Omental fat pad (tissue), 3 donors: ENCODE measurements at regions not wholly inside any gene's neighbourhood (a gene's known extent, or its start where the extent isn't known, plus 50 kb on each side); places are given as distances from the start of the nearest gene placed in this dataset.

ENCODE experiments used
- ATAC-seq: fragments of 150-250 bp; one replicate; pipeline ENCODE4 v1.9.1; 2016; ENCODE audit warnings: mild to moderate bottlenecking, moderate library complexity; ENCODE audit not compliant: low FRiP score
- DNase-seq: peaks from one replicate; pipeline ENCODE4 v3.0.0-alpha.2; 2019; ENCODE audit warnings: low spot score
- TF ChIP-seq, protein P1 (sequence below), 3 donors: fragments of 450-650 bp; IDR thresholded peaks; one replicate each; pipeline ENCODE4 v1.5.1; 2016 to 2017; ENCODE audit warnings: antibody characterized with exemption in 3 of 3, mild to moderate bottlenecking in 3 of 3, moderate library complexity in 2 of 3

GRCh38 chr2:19156646-19157045 is 201.8 kb downstream of the OSR1 start:
- TF ChIP-seq, protein P1, sequence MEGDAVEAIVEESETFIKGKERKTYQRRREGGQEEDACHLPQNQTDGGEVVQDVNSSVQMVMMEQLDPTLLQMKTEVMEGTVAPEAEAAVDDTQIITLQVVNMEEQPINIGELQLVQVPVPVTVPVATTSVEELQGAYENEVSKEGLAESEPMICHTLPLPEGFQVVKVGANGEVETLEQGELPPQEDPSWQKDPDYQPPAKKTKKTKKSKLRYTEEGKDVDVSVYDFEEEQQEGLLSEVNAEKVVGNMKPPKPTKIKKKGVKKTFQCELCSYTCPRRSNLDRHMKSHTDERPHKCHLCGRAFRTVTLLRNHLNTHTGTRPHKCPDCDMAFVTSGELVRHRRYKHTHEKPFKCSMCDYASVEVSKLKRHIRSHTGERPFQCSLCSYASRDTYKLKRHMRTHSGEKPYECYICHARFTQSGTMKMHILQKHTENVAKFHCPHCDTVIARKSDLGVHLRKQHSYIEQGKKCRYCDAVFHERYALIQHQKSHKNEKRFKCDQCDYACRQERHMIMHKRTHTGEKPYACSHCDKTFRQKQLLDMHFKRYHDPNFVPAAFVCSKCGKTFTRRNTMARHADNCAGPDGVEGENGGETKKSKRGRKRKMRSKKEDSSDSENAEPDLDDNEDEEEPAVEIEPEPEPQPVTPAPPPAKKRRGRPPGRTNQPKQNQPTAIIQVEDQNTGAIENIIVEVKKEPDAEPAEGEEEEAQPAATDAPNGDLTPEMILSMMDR (IDR thresholded peaks at IDR 0.05): no peak
- DNase-seq (no peak), ATAC-seq (no peak)

- DNase-seq (no peak), ATAC-seq (no peak)
- TF ChIP-seq, protein P1 (IDR thresholded peaks at IDR 0.05): no peak
These were observed 207.7 kb downstream of the OSR1 start for GRCh38 chr2:19150726-19151125.

DNA sequence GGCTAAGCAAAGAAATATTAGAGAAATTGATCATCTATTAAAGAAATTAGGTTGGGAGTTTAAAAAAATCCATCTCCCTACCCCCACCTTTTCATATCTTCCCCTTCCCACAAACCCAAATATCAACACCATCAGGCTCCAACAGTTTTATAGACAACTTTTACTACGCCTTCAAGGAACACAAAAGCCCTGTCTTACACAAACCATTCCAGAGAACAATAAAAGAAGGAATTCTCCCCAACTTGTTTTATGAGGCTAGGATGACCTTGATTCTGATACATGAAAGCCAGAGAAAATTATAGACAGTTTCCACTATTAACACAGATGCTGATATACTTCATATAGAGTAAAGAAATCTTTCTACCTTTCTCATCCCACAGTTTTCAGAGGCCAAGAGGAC is 211.6 kb downstream of the OSR1 start:
- ATAC-seq: no peak
- TF ChIP-seq, protein P1 (IDR thresholded peaks at IDR 0.05): no peak
- DNase-seq: no peak

DNA sequence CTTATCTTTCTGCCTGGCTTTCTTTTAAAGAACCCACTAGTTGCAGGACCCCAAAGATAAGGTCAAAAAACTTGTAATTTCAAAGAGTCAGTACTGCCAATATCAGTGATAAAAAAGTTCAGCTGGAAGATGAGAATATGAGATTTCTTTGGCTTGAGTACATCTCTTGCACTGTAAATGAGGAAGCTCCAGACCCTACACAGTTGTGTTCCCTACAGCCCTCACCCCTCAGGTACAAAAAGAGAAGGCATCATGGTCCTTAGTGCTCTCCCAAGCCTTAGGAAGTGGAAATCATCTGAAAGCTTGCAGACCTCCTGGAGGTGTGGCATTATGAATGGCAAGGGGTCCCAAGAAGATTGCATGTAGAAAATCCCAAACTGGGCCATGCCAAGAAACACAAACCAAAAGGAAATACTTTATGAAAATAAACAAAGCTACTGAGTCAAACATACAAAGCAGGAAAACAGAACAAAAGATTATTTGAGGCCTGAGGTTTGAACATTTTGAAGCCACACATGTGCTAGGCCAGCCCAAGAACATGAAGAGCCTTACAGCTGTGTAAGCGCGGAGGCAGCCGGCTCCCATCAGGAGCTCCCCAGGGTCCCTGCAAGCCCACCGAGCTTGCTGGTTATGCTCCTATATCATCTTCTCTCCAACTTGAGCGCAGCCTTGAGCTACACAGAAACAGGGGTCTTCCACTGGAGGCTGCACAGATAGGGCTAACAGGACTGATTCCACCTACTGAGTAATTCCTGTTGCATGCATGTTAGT is 217.0 kb downstream of the OSR1 start:
- DNase-seq (no peak), ATAC-seq (no peak)
- TF ChIP-seq, protein P1 (IDR thresholded peaks at IDR 0.05): no peak

- no peak for DNase-seq
- ATAC-seq: no peak
- TF ChIP-seq, protein P1 (IDR thresholded peaks at IDR 0.05): no peak
These were observed 217.8 kb downstream of the OSR1 start for GRCh38 chr2:19140463-19141208.

GRCh38 chr2:19139386-19139785 is 219.0 kb downstream of the OSR1 start:
- TF ChIP-seq, protein P1 (IDR thresholded peaks at IDR 0.05): no peak

More at GRCh38 chr2:19139386-19139785, 219.0 kb downstream of the OSR1 start:
- DNase-seq (no peak), ATAC-seq (no peak)
